ENCODE measurements at regions not wholly inside any gene's neighbourhood (a gene's known extent, or its start where the extent isn't known, plus 50 kb on each side); places are given as distances from the start of the nearest gene placed in this dataset.

DNA sequence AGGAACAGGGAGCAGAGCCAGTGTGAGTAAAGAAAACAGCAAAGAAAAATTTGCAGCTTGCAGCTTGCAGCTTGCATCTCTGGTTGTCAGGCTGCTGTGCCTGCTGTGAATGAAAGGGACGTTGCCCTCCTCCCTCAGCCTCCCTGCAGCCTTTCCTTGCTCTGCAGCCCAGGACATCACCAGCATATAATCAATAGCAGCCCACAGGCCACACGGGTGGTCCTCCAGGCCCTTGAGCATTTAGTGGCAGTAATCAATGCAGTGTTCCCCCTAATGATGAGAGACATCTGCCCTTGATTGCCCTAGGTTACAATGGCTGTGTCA is 122.2 kb upstream of the TACR1 start:
- Mint-ChIP-seq H3K4me3 (no peak overlapping the region), H3K27ac (peak overlapping the region in 2 of 3 experiments; percentile 9 to 52), H3K36me3 (ENCODE audit: low read depth) (no peaks in the 10 kb centered on the region)

DNA sequence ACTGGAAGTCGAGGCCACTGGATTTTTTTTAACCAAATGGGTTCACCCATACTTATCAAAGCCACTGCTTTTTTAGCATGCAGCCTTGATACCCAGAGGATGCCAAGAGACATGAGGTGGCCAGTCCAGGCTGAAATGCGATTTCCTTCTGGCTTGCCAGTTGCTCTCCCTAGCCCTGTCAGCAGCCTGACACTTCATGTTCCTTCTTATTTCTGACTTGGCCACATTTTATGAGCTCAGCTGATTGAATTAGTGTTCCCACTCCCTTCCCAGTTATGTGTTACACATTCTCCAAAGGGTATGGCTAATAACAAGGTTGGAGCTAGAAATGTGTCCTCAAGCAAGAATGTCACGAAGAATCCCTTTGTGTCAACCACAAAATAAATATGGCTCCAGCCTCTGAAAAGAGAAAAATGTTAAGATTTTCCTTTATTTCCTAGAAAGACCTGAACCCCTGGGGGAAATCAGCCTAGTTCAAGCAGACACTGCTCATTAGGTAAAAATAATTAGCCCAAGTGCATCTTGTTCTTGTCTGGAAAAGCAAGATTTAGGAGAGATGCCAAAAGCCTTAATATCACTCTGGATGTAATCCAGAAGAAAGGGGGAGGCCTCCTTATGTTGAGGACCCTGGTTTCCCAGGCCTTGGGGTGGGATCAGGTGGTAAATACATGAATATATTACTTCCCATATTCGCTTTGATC is 121.7 kb upstream of the TACR1 start:
- Mint-ChIP-seq H3K36me3 (ENCODE audit: low read depth) (no peaks in the 10 kb centered on the region), H3K4me3 (no peak overlapping the region), H3K27me3 (ENCODE audit: low read depth) (no peaks in the 10 kb centered on the region), H3K4me1 (peaks cover 35% of the 10 kb centered on the region), H3K27ac (peak overlapping the region in 2 of 3 experiments; percentile 9 to 52), H3K9me3 (no peaks in the 10 kb centered on the region)
- TF ChIP-seq, protein P1, sequence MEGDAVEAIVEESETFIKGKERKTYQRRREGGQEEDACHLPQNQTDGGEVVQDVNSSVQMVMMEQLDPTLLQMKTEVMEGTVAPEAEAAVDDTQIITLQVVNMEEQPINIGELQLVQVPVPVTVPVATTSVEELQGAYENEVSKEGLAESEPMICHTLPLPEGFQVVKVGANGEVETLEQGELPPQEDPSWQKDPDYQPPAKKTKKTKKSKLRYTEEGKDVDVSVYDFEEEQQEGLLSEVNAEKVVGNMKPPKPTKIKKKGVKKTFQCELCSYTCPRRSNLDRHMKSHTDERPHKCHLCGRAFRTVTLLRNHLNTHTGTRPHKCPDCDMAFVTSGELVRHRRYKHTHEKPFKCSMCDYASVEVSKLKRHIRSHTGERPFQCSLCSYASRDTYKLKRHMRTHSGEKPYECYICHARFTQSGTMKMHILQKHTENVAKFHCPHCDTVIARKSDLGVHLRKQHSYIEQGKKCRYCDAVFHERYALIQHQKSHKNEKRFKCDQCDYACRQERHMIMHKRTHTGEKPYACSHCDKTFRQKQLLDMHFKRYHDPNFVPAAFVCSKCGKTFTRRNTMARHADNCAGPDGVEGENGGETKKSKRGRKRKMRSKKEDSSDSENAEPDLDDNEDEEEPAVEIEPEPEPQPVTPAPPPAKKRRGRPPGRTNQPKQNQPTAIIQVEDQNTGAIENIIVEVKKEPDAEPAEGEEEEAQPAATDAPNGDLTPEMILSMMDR (IDR thresholded peaks at IDR 0.05; ENCODE audit: unreplicated experiment in 3 of 3) = no peak

More for the DNA sequence above, 122.2 kb upstream of the TACR1 start:
- Mint-ChIP-seq H3K4me1 (peaks cover 38% of the 10 kb centered on the region), H3K9me3 (no peaks in the 10 kb centered on the region), H3K27me3 (ENCODE audit: low read depth) (no peaks in the 10 kb centered on the region)
- TF ChIP-seq, protein P1 (IDR thresholded peaks at IDR 0.05; ENCODE audit: unreplicated experiment in 3 of 3) = no peak

DNA sequence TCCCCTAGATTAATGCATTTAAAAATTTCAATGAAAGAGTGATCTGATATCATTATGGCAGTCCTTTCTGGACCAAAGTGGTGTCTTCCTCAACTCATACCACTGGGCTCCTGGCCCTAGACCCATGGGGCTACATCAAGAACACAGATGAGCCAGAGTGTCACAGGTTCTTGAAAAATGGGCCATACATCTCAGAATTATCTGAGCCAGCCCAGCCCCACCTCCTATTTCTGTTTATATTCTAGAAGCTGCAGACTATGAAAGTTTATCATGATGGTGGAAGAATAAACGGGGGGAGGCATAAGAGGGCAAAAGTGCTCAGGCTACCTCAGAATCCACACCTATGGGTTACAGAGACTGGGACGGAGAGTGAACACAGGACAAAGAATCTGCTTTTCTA is 120.6 kb upstream of the TACR1 start:
- H3K27ac Mint-ChIP-seq = no peak overlapping the region
- H3K9me3 Mint-ChIP-seq = no peaks in the 10 kb centered on the region
- peaks cover 29% of the 10 kb centered on the region for H3K4me1 Mint-ChIP-seq
- no peak overlapping the region for H3K4me3 Mint-ChIP-seq
- no peaks in the 10 kb centered on the region for H3K36me3 Mint-ChIP-seq (ENCODE audit: low read depth)
- TF ChIP-seq, protein P1 (IDR thresholded peaks at IDR 0.05; ENCODE audit: unreplicated experiment in 3 of 3) = no peak
- H3K27me3 Mint-ChIP-seq (ENCODE audit: low read depth) = no peaks in the 10 kb centered on the region

DNA sequence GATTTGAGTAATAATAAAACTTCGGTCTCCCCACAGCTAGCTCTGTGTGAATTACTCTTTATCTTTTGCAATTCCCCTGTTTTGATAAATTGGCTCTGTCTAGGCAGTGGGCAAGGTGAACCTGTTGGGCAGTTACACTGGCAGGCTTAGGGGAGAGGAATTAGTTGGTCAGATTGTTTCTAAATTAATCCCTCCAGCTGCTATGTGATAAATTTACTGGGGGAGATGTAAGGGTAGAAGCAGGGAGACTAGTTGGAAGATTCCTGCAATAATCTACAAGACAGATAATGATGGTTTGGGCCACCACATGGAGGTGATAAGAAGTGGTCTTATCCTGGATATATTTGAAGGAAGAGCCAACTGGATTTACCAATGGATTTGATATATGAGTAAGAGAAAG is 118.5 kb upstream of the TACR1 start:
- H3K27ac Mint-ChIP-seq = no peak overlapping the region
- no peaks in the 10 kb centered on the region for H3K9me3 Mint-ChIP-seq
- no peaks in the 10 kb centered on the region for H3K36me3 Mint-ChIP-seq (ENCODE audit: low read depth)
- peaks cover 29% of the 10 kb centered on the region for H3K4me1 Mint-ChIP-seq
- TF ChIP-seq, protein P1 (IDR thresholded peaks at IDR 0.05; ENCODE audit: unreplicated experiment in 3 of 3) = no peak
- no peak overlapping the region for H3K4me3 Mint-ChIP-seq
- H3K27me3 Mint-ChIP-seq (ENCODE audit: low read depth) = no peaks in the 10 kb centered on the region

DNA sequence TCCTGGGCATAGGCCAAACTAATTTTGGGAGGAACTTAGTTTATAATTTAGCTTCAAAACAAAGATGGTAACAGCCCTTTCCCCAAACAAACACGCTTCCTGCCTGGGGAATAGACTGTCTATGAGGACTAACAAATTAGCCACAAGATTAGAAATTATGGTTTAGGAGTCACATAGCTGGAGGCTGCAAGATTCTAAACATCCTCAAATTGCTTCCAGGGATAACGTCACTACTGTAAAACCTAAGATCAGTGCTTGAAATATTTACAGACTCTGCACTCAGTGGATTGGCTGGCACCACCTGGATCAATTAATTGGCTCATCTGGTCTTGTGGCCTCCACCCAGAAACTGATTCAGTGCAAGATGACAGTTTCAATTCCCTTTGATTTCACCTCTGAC is 118.0 kb upstream of the TACR1 start:
- H3K4me3 Mint-ChIP-seq = no peak overlapping the region
- H3K9me3 Mint-ChIP-seq = no peaks in the 10 kb centered on the region
- H3K27ac Mint-ChIP-seq = no peak overlapping the region
- TF ChIP-seq, protein P1 (IDR thresholded peaks at IDR 0.05; ENCODE audit: unreplicated experiment in 3 of 3) = no peak
- peaks cover 29% of the 10 kb centered on the region for H3K4me1 Mint-ChIP-seq
- H3K36me3 Mint-ChIP-seq (ENCODE audit: low read depth) = no peaks in the 10 kb centered on the region
- no peaks in the 10 kb centered on the region for H3K27me3 Mint-ChIP-seq (ENCODE audit: low read depth)

DNA sequence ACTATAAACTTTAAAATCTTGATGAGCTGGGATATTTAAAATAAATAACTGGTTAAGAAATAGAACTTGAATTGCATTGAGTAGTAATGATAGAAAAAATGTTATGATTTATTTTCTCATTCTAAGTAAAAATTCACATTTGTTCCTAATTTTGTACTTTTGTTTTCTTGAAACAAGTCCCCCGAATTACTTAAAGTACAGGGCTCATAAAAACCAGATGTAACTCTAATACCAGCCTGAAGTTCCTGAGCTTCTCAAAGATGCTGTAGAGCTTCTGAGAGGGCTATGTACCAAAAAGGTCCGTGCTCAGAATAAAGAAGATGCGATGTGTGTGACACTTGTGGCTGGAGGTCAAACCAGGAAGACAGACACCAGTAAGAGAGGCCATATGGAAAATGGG is 116.1 kb upstream of the TACR1 start:
- Mint-ChIP-seq H3K9me3 (no peaks in the 10 kb centered on the region), H3K4me1 (peaks cover 14% of the 10 kb centered on the region), H3K36me3 (ENCODE audit: low read depth) (no peaks in the 10 kb centered on the region), H3K27me3 (ENCODE audit: low read depth) (no peaks in the 10 kb centered on the region), H3K27ac (no peak overlapping the region), H3K4me3 (no peak overlapping the region)
- TF ChIP-seq, protein P1 (IDR thresholded peaks at IDR 0.05; ENCODE audit: unreplicated experiment in 3 of 3) = no peak
